HepG2 (cell line): ENCODE measurements at regions not wholly inside any gene's neighbourhood (a gene's known extent, or its start where the extent isn't known, plus 50 kb on each side); places are given as distances from the start of the nearest gene placed in this dataset.

Source experiments
- HMGXB3 ChIP-seq: sonication (generic); formaldehyde crosslinking; IDR thresholded peaks from 2 replicates; pipeline ENCODE4 v1.4.0; 2020; ENCODE audit warnings: missing genetic modification reagents, borderline replicate concordance
- HNF4G ChIP-seq, 2 experiments: sonication (generic) in 1 of 2; formaldehyde crosslinking in 1 of 2; IDR thresholded peaks; 2 replicates each; pipeline versions ENCODE4 v1.4.0 to v1.6.1; 2011 to 2020; ENCODE audit warnings: borderline replicate concordance in 2 of 2, low read depth in 2 of 2, mild to moderate bottlenecking in 2 of 2, low read length in 1 of 2, missing genetic modification reagents in 1 of 2, moderate library complexity in 1 of 2
- PAWR ChIP-seq: sonication (generic); formaldehyde crosslinking; IDR thresholded peaks from 2 replicates; pipeline ENCODE4 v1.4.0; 2020; ENCODE audit warnings: missing genetic modification reagents, mild to moderate bottlenecking, borderline replicate concordance
- PRDM4 ChIP-seq: sonication (generic); formaldehyde crosslinking; IDR thresholded peaks from 2 replicates; pipeline ENCODE4 v1.9.0; 2021; ENCODE audit warnings: missing genetic modification reagents, borderline replicate concordance
- PTBP1 ChIP-seq: fragments of 200-400 bp; formaldehyde crosslinking; IDR thresholded peaks from 2 replicates; pipeline ENCODE4 v1.6.1; 2018; ENCODE audit warnings: low read length, low read depth; ENCODE audit not compliant: poor library complexity, severe bottlenecking
- XBP1 ChIP-seq: sonication (generic); formaldehyde crosslinking; IDR thresholded peaks from 2 replicates; pipeline ENCODE4 v1.5.0; 2020; ENCODE audit warnings: missing genetic modification reagents
- ZNF256 ChIP-seq: sonication (generic); formaldehyde crosslinking; conservative IDR thresholded peaks from 2 replicates; pipeline ENCODE4 v1.4.0; 2020; ENCODE audit warnings: missing genetic modification reagents
- ZNF550 ChIP-seq: sonication (generic); formaldehyde crosslinking; IDR thresholded peaks from 2 replicates; pipeline ENCODE4 v1.4.0; 2020; ENCODE audit warnings: mild to moderate bottlenecking, missing genetic modification reagents, borderline replicate concordance
- ZNF775 ChIP-seq: sonication (generic); formaldehyde crosslinking; IDR thresholded peaks from 2 replicates; pipeline ENCODE4 v1.4.0; 2020; ENCODE audit warnings: missing genetic modification reagents, mild to moderate bottlenecking, moderate library complexity, borderline replicate concordance

DNA sequence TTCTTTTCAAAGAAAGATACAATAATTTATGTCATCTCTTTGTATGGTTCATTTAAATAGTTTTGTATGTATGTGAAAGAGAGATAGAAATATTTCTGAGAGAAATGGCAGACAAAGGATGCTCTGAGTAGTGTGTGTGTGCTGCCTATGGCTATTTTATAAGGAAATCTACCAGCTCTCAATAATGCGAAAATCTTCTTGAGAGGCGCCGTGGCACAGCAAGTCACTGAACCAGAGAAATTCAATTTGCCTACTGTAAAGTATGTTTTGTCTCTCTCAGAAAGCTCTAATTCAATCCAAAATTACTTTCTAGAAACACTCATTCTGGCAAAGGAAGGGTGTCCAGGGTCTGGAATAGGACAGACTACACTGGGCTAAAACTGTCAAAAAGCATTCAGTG, 1981.1 kb downstream of the EFNA5 start (continued):
- no peak for TF ChIP-seq XBP1 (CRISPR knock-in tag)
- no peak for TF ChIP-seq ZNF775 (CRISPR knock-in tag)
- no peak for TF ChIP-seq HMGXB3 (CRISPR knock-in tag)
- TF ChIP-seq PAWR: no peak
- TF ChIP-seq ZNF256 (CRISPR knock-in tag): no peak
- no peak for TF ChIP-seq ZNF550 (CRISPR knock-in tag)
- TF ChIP-seq PTBP1: no peak
- TF ChIP-seq HNF4G (IDR thresholded peaks at IDR 0.05; ENCODE audit: borderline replicate concordance, low read depth, low read length): no peak
- TF ChIP-seq HNF4G (CRISPR knock-in tag; IDR thresholded peaks at IDR 0.05; ENCODE audit: borderline replicate concordance, low read depth): no peak
- no peak for TF ChIP-seq PRDM4
